Mesenchymal stem cell (in vitro differentiated cells and primary cell): ENCODE measurements at regions not wholly inside any gene's neighbourhood (a gene's known extent, or its start where the extent isn't known, plus 50 kb on each side); places are given as distances from the start of the nearest gene placed in this dataset.

Source experiments
- DNase-seq: peaks from one replicate; pipeline ENCODE4 v3.0.0-alpha.2; 2013
- H2AFZ ChIP-seq: one replicate; pipeline ENCODE4 v1.6.1; 2013; ENCODE audit warnings: low read depth, mild to moderate bottlenecking, control low read depth, inconsistent platforms, low read length, moderate library complexity
- H2AK5ac ChIP-seq: 2 replicates; pipeline ENCODE4 v1.6.1; 2013; ENCODE audit warnings: low read length, moderate library complexity, mild to moderate bottlenecking, inconsistent platforms; ENCODE audit not compliant: severe bottlenecking
- H2BK120ac ChIP-seq: one replicate; pipeline ENCODE4 v1.6.1; 2013; ENCODE audit warnings: low read depth, mild to moderate bottlenecking, inconsistent platforms, low read length, moderate library complexity
- H2BK12ac ChIP-seq, 2 experiments: one replicate each; pipeline ENCODE4 v1.6.1; 2013; ENCODE audit warnings: inconsistent platforms in 2 of 2, low read length in 2 of 2, mild to moderate bottlenecking in 2 of 2, moderate library complexity in 2 of 2, control low read depth in 1 of 2
- H2BK15ac ChIP-seq: one replicate; pipeline ENCODE4 v1.6.1; 2013; ENCODE audit warnings: mild to moderate bottlenecking, low read depth, inconsistent platforms; ENCODE audit not compliant: poor library complexity, severe bottlenecking
- H2BK5ac ChIP-seq: 2 replicates; pipeline ENCODE4 v1.6.1; 2013; ENCODE audit warnings: low read depth, mild to moderate bottlenecking, low read length, control low read depth, inconsistent platforms; ENCODE audit not compliant: poor library complexity, severe bottlenecking
- H3K14ac ChIP-seq, 2 experiments: one replicate each; pipeline ENCODE4 v1.6.1; 2013; ENCODE audit warnings: inconsistent platforms in 2 of 2, low read length in 2 of 2, control low read depth in 1 of 2, mild to moderate bottlenecking in 1 of 2, moderate library complexity in 1 of 2
- H3K18ac ChIP-seq, 2 experiments: one replicate each; pipeline ENCODE4 v1.6.1; 2013; ENCODE audit warnings: inconsistent platforms in 2 of 2, low read length in 2 of 2, control low read depth in 1 of 2, low read depth in 1 of 2, mild to moderate bottlenecking in 1 of 2
- H3K23ac ChIP-seq, 2 experiments: one replicate each; pipeline ENCODE4 v1.6.1; 2013; ENCODE audit warnings: inconsistent platforms in 2 of 2, low read length in 2 of 2, mild to moderate bottlenecking in 2 of 2, moderate library complexity in 2 of 2, control low read depth in 1 of 2
- H3K27ac ChIP-seq: 2 replicates; pipeline ENCODE4 v1.5.1; 2013; ENCODE audit warnings: mild to moderate bottlenecking, moderate library complexity, low read length, control low read depth, inconsistent platforms; ENCODE audit not compliant: poor library complexity, severe bottlenecking
- H3K27me3 ChIP-seq, 2 experiments: 2 replicates each; pipeline versions ENCODE4 v1.6.1 to v1.7.0; 2013; ENCODE audit warnings: low read length in 2 of 2, mild to moderate bottlenecking in 2 of 2, moderate library complexity in 2 of 2, control low read depth in 1 of 2, inconsistent platforms in 1 of 2; ENCODE audit not compliant: control insufficient read depth in 1 of 2, insufficient read depth in 1 of 2
- H3K36me3 ChIP-seq, 2 experiments: 2 replicates each; pipeline versions ENCODE4 v1.6.1 to v1.7.0; 2013; ENCODE audit warnings: low read length in 2 of 2, control low read depth in 1 of 2, inconsistent platforms in 1 of 2, low read depth in 1 of 2, mild to moderate bottlenecking in 1 of 2; ENCODE audit not compliant: insufficient read depth in 2 of 2, control insufficient read depth in 1 of 2
- H3K4ac ChIP-seq, 2 experiments: one replicate each; pipeline ENCODE4 v1.6.1; 2013; ENCODE audit warnings: inconsistent platforms in 2 of 2, low read length in 2 of 2, mild to moderate bottlenecking in 2 of 2, moderate library complexity in 2 of 2, control low read depth in 1 of 2, low read depth in 1 of 2
- H3K4me1 ChIP-seq: 2 replicates; pipeline ENCODE4 v1.6.1; 2013; ENCODE audit warnings: low read depth, low read length, control low read depth; ENCODE audit not compliant: control insufficient read depth, insufficient read depth
- H3K4me2 ChIP-seq: 2 replicates; pipeline ENCODE4 v1.6.1; 2013; ENCODE audit warnings: low read length, mild to moderate bottlenecking, inconsistent platforms; ENCODE audit not compliant: poor library complexity, severe bottlenecking
- H3K4me3 ChIP-seq, 2 experiments: 2 replicates each; pipeline versions ENCODE4 v1.5.1 to v1.7.0; 2013; ENCODE audit warnings: low read length in 2 of 2, mild to moderate bottlenecking in 2 of 2, control low read depth in 1 of 2, low read depth in 1 of 2; ENCODE audit not compliant: insufficient read depth in 1 of 2
- H3K79me1 ChIP-seq: replicated peaks from 2 replicates; pipeline ENCODE4 v1.6.1; 2013; ENCODE audit warnings: mild to moderate bottlenecking, control low read depth, low read length, inconsistent platforms; ENCODE audit not compliant: poor library complexity, severe bottlenecking
- H3K9ac ChIP-seq: 2 replicates; pipeline ENCODE4 v1.7.0; 2013; ENCODE audit warnings: mild to moderate bottlenecking, low read length, moderate library complexity
- H3K9me3 ChIP-seq: 2 replicates; pipeline ENCODE4 v1.7.0; 2013; ENCODE audit warnings: mild to moderate bottlenecking, low read length; ENCODE audit not compliant: control insufficient read depth
- H4K8ac ChIP-seq: one replicate; pipeline ENCODE4 v1.6.1; 2013; ENCODE audit warnings: inconsistent platforms, mild to moderate bottlenecking, low read length, moderate library complexity
- H4K91ac ChIP-seq: one replicate; pipeline ENCODE4 v1.6.1; 2013; ENCODE audit warnings: mild to moderate bottlenecking, low read length, inconsistent platforms
- WGBS: methylation state at CpG from one replicate; pipeline ENCODE4 v1.1.7; 2013; ENCODE audit warnings: mixed read lengths; 5-methylcytosine and 5-hydroxymethylcytosine counted together

- Histone ChIP-seq H3K4me1 (peaks cover 2% of the 10 kb centered on the region), H3K27ac (no peak overlapping the region), H2BK120ac (no peak overlapping the region), H3K4me2 (no peak overlapping the region), H2BK5ac (no peak overlapping the region), H2BK15ac (no peak overlapping the region), H3K27me3 (peaks cover 5 to 19% of the 10 kb centered on the region in 2 experiments), H3K79me1 (no peaks in the 10 kb centered on the region), H3K4me3 (no peak overlapping the region), H3K9me3 (peaks cover 9% of the 10 kb centered on the region), H2AFZ (no peak overlapping the region), H3K4ac (no peak overlapping the region), H3K23ac (no peak overlapping the region), H3K18ac (no peak overlapping the region), H3K14ac (no peak overlapping the region), H2AK5ac (no peak overlapping the region), H4K8ac (no peak overlapping the region), H2BK12ac (no peak overlapping the region), H3K9ac (no peak overlapping the region), H4K91ac (no peak overlapping the region), H3K36me3 (no peaks in the 10 kb centered on the region)
- DNase-seq = no peak
- WGBS = 66% methylated on average over 3 of the region's 3 CpGs
Observed at GRCh38 chr9:38251036-38251860, 141.3 kb upstream of the ALDH1B1 start.

GRCh38 chr9:38250279-38251035 is 142.0 kb upstream of the ALDH1B1 start:
- Histone ChIP-seq H3K9me3 (peaks cover 9% of the 10 kb centered on the region), H3K36me3 (no peaks in the 10 kb centered on the region), H2AK5ac (no peak overlapping the region), H3K9ac (no peak overlapping the region), H2BK15ac (no peak overlapping the region), H3K4me1 (peaks cover 2% of the 10 kb centered on the region), H2BK120ac (no peak overlapping the region), H3K4ac (no peak overlapping the region), H4K91ac (no peak overlapping the region), H3K27me3 (peaks cover 5 to 19% of the 10 kb centered on the region in 2 experiments), H3K4me2 (no peak overlapping the region), H2AFZ (no peak overlapping the region), H3K23ac (no peak overlapping the region), H3K27ac (no peak overlapping the region), H3K14ac (no peak overlapping the region), H3K4me3 (no peak overlapping the region), H2BK12ac (no peak overlapping the region), H4K8ac (no peak overlapping the region), H2BK5ac (no peak overlapping the region), H3K79me1 (no peaks in the 10 kb centered on the region), H3K18ac (no peak overlapping the region)
- no peak for DNase-seq
- 80% methylated on average over 10 of the region's 10 CpGs for WGBS

DNA sequence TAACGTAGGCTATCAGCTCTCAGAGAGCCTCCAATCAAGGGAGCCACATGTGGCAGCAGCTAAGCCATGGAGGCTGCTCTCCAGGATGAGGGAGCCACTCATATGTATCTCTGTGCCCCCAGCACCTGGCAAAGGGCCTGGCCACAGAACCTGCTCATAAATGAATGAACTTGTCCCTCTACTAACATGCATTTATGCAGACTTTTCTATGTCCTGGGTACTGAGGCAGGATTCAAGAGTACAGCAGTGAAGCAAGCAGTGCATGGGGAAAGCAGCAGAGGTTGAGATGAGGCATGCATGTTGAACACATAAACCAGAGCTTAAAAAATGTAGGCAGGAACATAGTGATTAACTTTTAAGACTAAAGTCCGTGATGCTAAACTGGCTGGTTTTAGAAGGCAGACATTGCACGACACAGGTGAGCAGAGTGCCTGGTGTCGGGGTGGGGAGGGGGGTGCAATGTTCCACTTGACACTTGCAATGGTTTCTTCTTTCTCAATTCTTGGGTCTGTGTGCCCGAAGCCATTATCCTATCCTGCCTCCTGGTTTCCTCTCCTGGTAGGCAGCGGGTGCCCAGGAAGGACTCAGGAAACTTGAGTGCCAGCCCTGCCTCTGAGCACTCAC is 142.8 kb upstream of the ALDH1B1 start:
- peaks cover 5 to 16% of the 10 kb centered on the region in 2 experiments for H3K27me3 ChIP-seq
- no peak overlapping the region for H3K4me3 ChIP-seq
- no peak overlapping the region for H3K14ac ChIP-seq
- no peak overlapping the region for H4K91ac ChIP-seq
- H2BK15ac ChIP-seq = no peak overlapping the region
- 76% methylated on average over 6 of the region's 6 CpGs for WGBS
- H3K9me3 ChIP-seq = peaks cover 9% of the 10 kb centered on the region
- no peak overlapping the region for H3K18ac ChIP-seq
- H3K23ac ChIP-seq = no peak overlapping the region
- H2AFZ ChIP-seq = no peak overlapping the region
- no peak for DNase-seq
- no peaks in the 10 kb centered on the region for H3K79me1 ChIP-seq
- H3K36me3 ChIP-seq = no peaks in the 10 kb centered on the region
- no peak overlapping the region for H2BK120ac ChIP-seq
- no peak overlapping the region for H3K4ac ChIP-seq
- no peak overlapping the region for H3K4me2 ChIP-seq
- H2BK5ac ChIP-seq = no peak overlapping the region
- H3K9ac ChIP-seq = no peak overlapping the region
- no peak overlapping the region for H4K8ac ChIP-seq
- H3K4me1 ChIP-seq = peaks cover 2% of the 10 kb centered on the region
- H3K27ac ChIP-seq = no peak overlapping the region
- H2AK5ac ChIP-seq = no peak overlapping the region
- H2BK12ac ChIP-seq = no peak overlapping the region

- H3K4ac ChIP-seq = no peak overlapping the region
- no peak overlapping the region for H3K23ac ChIP-seq
- no peak overlapping the region for H3K4me3 ChIP-seq
- no peak overlapping the region for H2BK15ac ChIP-seq
- H3K9me3 ChIP-seq = peaks cover 9% of the 10 kb centered on the region
- peaks cover 2% of the 10 kb centered on the region for H3K4me1 ChIP-seq
- DNase-seq = no peak
- H2AFZ ChIP-seq = no peak overlapping the region
- H4K8ac ChIP-seq = no peak overlapping the region
- H3K27me3 ChIP-seq = peaks cover 5 to 12% of the 10 kb centered on the region in 2 experiments
- H3K9ac ChIP-seq = no peak overlapping the region
- H2BK120ac ChIP-seq = no peak overlapping the region
- H3K79me1 ChIP-seq = no peaks in the 10 kb centered on the region
- no peak overlapping the region for H2BK12ac ChIP-seq
- H3K4me2 ChIP-seq = no peak overlapping the region
- WGBS = 100% methylated on average over 2 of the region's 3 CpGs
- no peak overlapping the region for H3K18ac ChIP-seq
- no peak overlapping the region for H2AK5ac ChIP-seq
- H3K14ac ChIP-seq = no peak overlapping the region
- no peak overlapping the region for H2BK5ac ChIP-seq
- H3K36me3 ChIP-seq = no peaks in the 10 kb centered on the region
- no peak overlapping the region for H3K27ac ChIP-seq
- H4K91ac ChIP-seq = no peak overlapping the region
Observed at GRCh38 chr9:38249049-38249448, 143.5 kb upstream of the ALDH1B1 start.
